Activated naive CD4-positive, alpha-beta T cell (primary cell): ENCODE measurements at regions not wholly inside any gene's neighbourhood (a gene's known extent, or its start where the extent isn't known, plus 50 kb on each side); places are given as distances from the start of the nearest gene placed in this dataset.

ENCODE experiments used
- DNase-seq, 4 experiments: peaks; one replicate each; lab custom pipeline; 2025; lab: John Stamatoyannopoulos, UW

- DNase-seq = no peak
Observed at GRCh38 chr12:127300075-127300474, 966.9 kb upstream of the TMEM132C start.

- no peak for DNase-seq
Observed at GRCh38 chr12:127300753-127301152, 966.2 kb upstream of the TMEM132C start.

GRCh38 chr12:127301876-127302275, 965.1 kb upstream of the TMEM132C start:
- no peak for DNase-seq

GRCh38 chr12:127304751-127305725, 961.9 kb upstream of the TMEM132C start:
- DNase-seq = no peak

GRCh38 chr12:127306604-127307215, 960.3 kb upstream of the TMEM132C start:
- no peak for DNase-seq

- no peak for DNase-seq
Observed at GRCh38 chr12:127307528-127307927, 959.4 kb upstream of the TMEM132C start.

GRCh38 chr12:127308148-127308547, 958.8 kb upstream of the TMEM132C start:
- DNase-seq = no peak

GRCh38 chr12:127310548-127310947, 956.4 kb upstream of the TMEM132C start:
- DNase-seq = no peak

- DNase-seq = no peak
Observed at GRCh38 chr12:127311720-127312364, 955.1 kb upstream of the TMEM132C start.

- no peak for DNase-seq
Observed at GRCh38 chr12:127324681-127325080, 942.3 kb upstream of the TMEM132C start.

- no peak for DNase-seq
Observed at GRCh38 chr12:127327986-127328385, 939.0 kb upstream of the TMEM132C start.

- DNase-seq = no peak
Observed at GRCh38 chr12:127328867-127329266, 938.1 kb upstream of the TMEM132C start.

- DNase-seq = no peak
Observed at GRCh38 chr12:127334365-127334764, 932.6 kb upstream of the TMEM132C start.

- DNase-seq = no peak
Observed at GRCh38 chr12:127334912-127335644, 931.9 kb upstream of the TMEM132C start.

GRCh38 chr12:127336416-127336815, 930.6 kb upstream of the TMEM132C start:
- DNase-seq = no peak

- DNase-seq = no peak
Observed at GRCh38 chr12:127339065-127339464, 927.9 kb upstream of the TMEM132C start.

- DNase-seq = no peak
Observed at GRCh38 chr12:127340381-127340780, 926.6 kb upstream of the TMEM132C start.

GRCh38 chr12:127342861-127343260, 924.1 kb upstream of the TMEM132C start:
- DNase-seq = no peak

GRCh38 chr12:127343940-127344339, 923.0 kb upstream of the TMEM132C start:
- no peak for DNase-seq

- no peak for DNase-seq
Observed at GRCh38 chr12:127351481-127352010, 915.4 kb upstream of the TMEM132C start.

GRCh38 chr12:127355061-127355841, 911.7 kb upstream of the TMEM132C start:
- no peak for DNase-seq
